GM18520 (cell line): ENCODE measurements at regions not wholly inside any gene's neighbourhood (a gene's known extent, or its start where the extent isn't known, plus 50 kb on each side); places are given as distances from the start of the nearest gene placed in this dataset.
"Not testable (repeated sequence)": the region's sequence is repeated elsewhere in the genome, so short reads cannot be mapped to it uniquely, and the experiment has no call there.

Experiments
- ATAC-seq: cut with Tn5 transposase; IDR thresholded peaks from one replicate; pipeline ENCODE4 v1.9.1; 2021; ENCODE audit not compliant: unreplicated experiment

GRCh38 chr6:170067181-170067641, 223.7 kb downstream of the DLL1 start:
- no peak for ATAC-seq

GRCh38 chr6:170066679-170067078, 224.2 kb downstream of the DLL1 start:
- no peak for ATAC-seq

- ATAC-seq: no peak
Observed at GRCh38 chr6:170063851-170064602, 226.9 kb downstream of the DLL1 start.

- no peak for ATAC-seq
Observed at GRCh38 chr6:170063431-170063830, 227.4 kb downstream of the DLL1 start.

- ATAC-seq: no peak
Observed at GRCh38 chr6:170062915-170063241, 228.0 kb downstream of the DLL1 start.

- ATAC-seq: no peak
Observed at GRCh38 chr6:170062209-170062914, 228.5 kb downstream of the DLL1 start.

- no peak for ATAC-seq
Observed at GRCh38 chr6:170058878-170059485, 231.9 kb downstream of the DLL1 start.

GRCh38 chr6:170057961-170058877, 232.7 kb downstream of the DLL1 start:
- ATAC-seq: no peak

GRCh38 chr6:170057034-170057734, 233.7 kb downstream of the DLL1 start:
- no peak for ATAC-seq

- no peak for ATAC-seq
Observed at GRCh38 chr6:170056278-170056711, 234.6 kb downstream of the DLL1 start.

- ATAC-seq: not testable (repeated sequence)
Observed at GRCh38 chr6:170055797-170056196, 235.1 kb downstream of the DLL1 start.

GRCh38 chr6:170053966-170054661, 236.8 kb downstream of the DLL1 start:
- ATAC-seq: no peak

GRCh38 chr6:170052991-170053821, 237.7 kb downstream of the DLL1 start:
- no peak for ATAC-seq

- no peak for ATAC-seq
Observed at GRCh38 chr6:170051229-170052172, 239.4 kb downstream of the DLL1 start.

- no peak for ATAC-seq
Observed at GRCh38 chr6:170050591-170051041, 240.3 kb downstream of the DLL1 start.

- no peak for ATAC-seq
Observed at GRCh38 chr6:170049641-170050561, 241.0 kb downstream of the DLL1 start.
